ENCODE measurements at regions not wholly inside any gene's neighbourhood (a gene's known extent, or its start where the extent isn't known, plus 50 kb on each side); places are given as distances from the start of the nearest gene placed in this dataset.

- no peaks in the 10 kb centered on the region for H3K4me1 ChIP-seq
- H3K4me3 ChIP-seq = no peak overlapping the region
- TF ChIP-seq, protein P1, sequence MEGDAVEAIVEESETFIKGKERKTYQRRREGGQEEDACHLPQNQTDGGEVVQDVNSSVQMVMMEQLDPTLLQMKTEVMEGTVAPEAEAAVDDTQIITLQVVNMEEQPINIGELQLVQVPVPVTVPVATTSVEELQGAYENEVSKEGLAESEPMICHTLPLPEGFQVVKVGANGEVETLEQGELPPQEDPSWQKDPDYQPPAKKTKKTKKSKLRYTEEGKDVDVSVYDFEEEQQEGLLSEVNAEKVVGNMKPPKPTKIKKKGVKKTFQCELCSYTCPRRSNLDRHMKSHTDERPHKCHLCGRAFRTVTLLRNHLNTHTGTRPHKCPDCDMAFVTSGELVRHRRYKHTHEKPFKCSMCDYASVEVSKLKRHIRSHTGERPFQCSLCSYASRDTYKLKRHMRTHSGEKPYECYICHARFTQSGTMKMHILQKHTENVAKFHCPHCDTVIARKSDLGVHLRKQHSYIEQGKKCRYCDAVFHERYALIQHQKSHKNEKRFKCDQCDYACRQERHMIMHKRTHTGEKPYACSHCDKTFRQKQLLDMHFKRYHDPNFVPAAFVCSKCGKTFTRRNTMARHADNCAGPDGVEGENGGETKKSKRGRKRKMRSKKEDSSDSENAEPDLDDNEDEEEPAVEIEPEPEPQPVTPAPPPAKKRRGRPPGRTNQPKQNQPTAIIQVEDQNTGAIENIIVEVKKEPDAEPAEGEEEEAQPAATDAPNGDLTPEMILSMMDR (IDR thresholded peaks at IDR 0.05) = no peak
- ATAC-seq = no peak
- no peaks in the 10 kb centered on the region for H3K36me3 ChIP-seq
- intact Hi-C loops (cut with DNase I) = no loop called here
- H3K27me3 ChIP-seq (ENCODE audit: low read depth) = no peaks in the 10 kb centered on the region
- no peaks in the 10 kb centered on the region for H3K9me3 ChIP-seq
- DNase-seq = no peak
- no peak overlapping the region for H3K27ac ChIP-seq
These were observed 74.5 kb upstream of the TIAM2 start for GRCh38 chr6:154920495-154921200.

- Histone ChIP-seq H3K9me3 (no peaks in the 10 kb centered on the region), H3K27ac (no peak overlapping the region), H3K36me3 (no peaks in the 10 kb centered on the region), H3K4me3 (no peak overlapping the region), H3K4me1 (no peaks in the 10 kb centered on the region), H3K27me3 (ENCODE audit: low read depth) (no peaks in the 10 kb centered on the region)
- ATAC-seq (no peak), DNase-seq (no peak)
- intact Hi-C loops (cut with DNase I) = no loop called here
- TF ChIP-seq, protein P1 (IDR thresholded peaks at IDR 0.05) = no peak
These were observed 73.6 kb upstream of the TIAM2 start for GRCh38 chr6:154921482-154921881.

DNA sequence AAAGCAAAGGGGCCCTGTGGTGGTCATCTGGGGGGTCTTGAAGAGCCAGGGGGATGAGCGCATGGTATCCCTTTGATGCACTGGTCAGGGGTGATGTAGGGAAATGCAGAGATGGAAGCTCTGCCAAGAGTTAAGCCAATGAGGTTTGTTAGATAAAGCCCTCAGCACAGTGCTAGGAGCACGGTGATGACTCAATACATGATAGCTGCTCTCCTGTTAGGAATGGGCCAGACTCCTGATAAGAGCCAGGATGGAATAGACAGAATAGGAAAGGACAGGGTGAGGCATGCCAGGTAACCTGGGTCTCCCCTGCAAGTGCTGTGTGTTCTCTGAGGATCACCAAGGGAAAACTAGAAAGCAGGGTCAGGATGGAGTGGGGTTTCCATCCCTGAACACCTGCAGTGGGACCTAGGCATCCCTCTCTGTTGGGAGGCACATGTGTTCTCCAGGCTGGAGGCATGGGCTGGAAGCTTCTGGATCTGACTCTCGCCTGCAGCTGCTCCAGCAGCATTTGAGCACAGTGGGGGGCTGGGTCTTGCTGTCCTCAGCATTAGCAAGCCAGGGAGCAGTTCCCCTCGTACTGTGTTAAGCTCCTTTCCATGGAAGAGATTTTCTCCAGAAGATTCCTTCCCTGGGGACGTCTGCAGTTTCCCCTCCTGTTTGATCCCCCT, 71.8 kb upstream of the TIAM2 start:
- Histone ChIP-seq H3K9me3 (no peaks in the 10 kb centered on the region), H3K4me3 (no peak overlapping the region), H3K36me3 (no peaks in the 10 kb centered on the region), H3K4me1 (no peaks in the 10 kb centered on the region), H3K27me3 (ENCODE audit: low read depth) (no peaks in the 10 kb centered on the region), H3K27ac (no peak overlapping the region)
- intact Hi-C loops (cut with DNase I) = no loop called here
- TF ChIP-seq, protein P1 (IDR thresholded peaks at IDR 0.05) = no peak
- ATAC-seq (no peak), DNase-seq (no peak)

DNA sequence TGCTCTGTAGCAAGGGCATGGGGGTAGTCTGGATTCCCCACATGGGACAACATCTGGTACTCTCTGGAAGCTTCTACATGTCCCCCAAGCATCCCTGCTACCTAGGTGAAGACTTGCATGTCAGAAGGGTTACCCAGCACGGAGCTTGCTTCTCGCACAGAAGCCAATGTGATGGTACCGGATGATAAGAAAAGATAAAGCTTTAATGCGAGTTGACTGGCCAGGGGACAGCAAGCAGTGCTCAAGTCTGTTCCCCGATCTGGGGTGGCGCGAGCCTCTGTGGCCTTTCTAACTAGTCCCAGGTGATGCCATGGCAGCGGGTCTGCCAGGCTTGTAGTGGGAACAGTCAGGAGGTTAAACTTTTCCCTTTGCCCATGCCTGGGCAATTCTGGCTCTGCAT, 70.0 kb upstream of the TIAM2 start:
- Histone ChIP-seq H3K4me1 (no peaks in the 10 kb centered on the region), H3K36me3 (no peaks in the 10 kb centered on the region), H3K4me3 (no peak overlapping the region), H3K27ac (no peak overlapping the region), H3K9me3 (no peaks in the 10 kb centered on the region), H3K27me3 (ENCODE audit: low read depth) (no peaks in the 10 kb centered on the region)
- intact Hi-C loops (cut with DNase I) = no loop called here
- DNase-seq (no peak), ATAC-seq (no peak)
- TF ChIP-seq, protein P1 (IDR thresholded peaks at IDR 0.05) = no peak

- Histone ChIP-seq H3K27ac (no peak overlapping the region), H3K36me3 (no peaks in the 10 kb centered on the region), H3K4me3 (no peak overlapping the region), H3K4me1 (no peaks in the 10 kb centered on the region), H3K27me3 (ENCODE audit: low read depth) (no peaks in the 10 kb centered on the region), H3K9me3 (no peaks in the 10 kb centered on the region)
- no peak for ATAC-seq
- TF ChIP-seq, protein P1 (IDR thresholded peaks at IDR 0.05) = no peak
- intact Hi-C loops (cut with DNase I) = no loop called here
- DNase-seq = no peak
These were observed 68.7 kb upstream of the TIAM2 start for GRCh38 chr6:154926366-154926765.

Measured in lower lobe of right lung (tissue), 2 donors.